ENCODE measurements at regions not wholly inside any gene's neighbourhood (a gene's known extent, or its start where the extent isn't known, plus 50 kb on each side); places are given as distances from the start of the nearest gene placed in this dataset.

- WGBS, 2 donors: 46 to 59% methylated on average over 1 of the region's 1 CpG
- no peaks in the 10 kb centered on the region for H3K4me1 ChIP-seq (ENCODE audit: control insufficient read depth in 2 of 2, insufficient read depth in 2 of 2, low read length in 1 of 2)
- no peak overlapping the region for H3K27ac ChIP-seq (ENCODE audit: low read depth in 2 of 2, low read length in 1 of 2)
- H3K36me3 ChIP-seq (ENCODE audit: control insufficient read depth in 2 of 2, insufficient read depth in 2 of 2, low read length in 1 of 2): no peaks in the 10 kb centered on the region
- no peaks in the 10 kb centered on the region for H3K9me3 ChIP-seq (ENCODE audit: control insufficient read depth in 2 of 2, insufficient read depth in 1 of 2, low read depth in 1 of 2, low read length in 1 of 2)
- no peak overlapping the region for H3K4me3 ChIP-seq (ENCODE audit: low read depth in 1 of 2, low read length in 2 of 2)
- no peaks in the 10 kb centered on the region for H3K27me3 ChIP-seq (ENCODE audit: control insufficient read depth in 1 of 2, insufficient read depth in 2 of 2, low read length in 2 of 2)
Measured at GRCh38 chr1:68651115-68651514, 154.2 kb upstream of the DEPDC1 start.

DNA sequence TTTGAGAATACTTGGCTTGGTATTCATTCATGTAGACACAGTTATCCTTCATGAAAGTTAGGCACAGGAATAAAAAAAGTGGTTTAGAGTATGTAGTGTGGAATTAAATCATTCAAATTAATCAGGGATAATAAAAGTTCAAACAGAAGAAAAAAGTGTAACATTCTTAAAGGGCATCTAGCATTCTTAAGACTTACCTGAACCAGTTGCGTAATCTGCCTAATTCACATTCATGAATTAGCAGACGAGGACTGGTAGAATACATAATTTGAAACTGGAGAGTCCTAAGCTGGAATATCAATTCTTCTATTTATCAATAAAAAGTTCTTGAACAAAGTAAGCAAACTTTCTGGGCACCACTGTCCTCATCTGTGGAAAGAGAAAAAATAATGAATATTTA is 157.0 kb upstream of the DEPDC1 start:
- WGBS, 2 donors: 83 to 89% methylated on average over 2 of the region's 2 CpGs
- no peaks in the 10 kb centered on the region for H3K4me1 ChIP-seq (ENCODE audit: control insufficient read depth in 2 of 2, insufficient read depth in 2 of 2, low read length in 1 of 2)
- H3K27ac ChIP-seq (ENCODE audit: low read depth in 2 of 2, low read length in 1 of 2): no peak overlapping the region
- no peaks in the 10 kb centered on the region for H3K27me3 ChIP-seq (ENCODE audit: control insufficient read depth in 1 of 2, insufficient read depth in 2 of 2, low read length in 2 of 2)
- no peak overlapping the region for H3K4me3 ChIP-seq (ENCODE audit: low read depth in 1 of 2, low read length in 2 of 2)
- no peaks in the 10 kb centered on the region for H3K9me3 ChIP-seq (ENCODE audit: control insufficient read depth in 2 of 2, insufficient read depth in 1 of 2, low read depth in 1 of 2, low read length in 1 of 2)
- H3K36me3 ChIP-seq (ENCODE audit: control insufficient read depth in 2 of 2, insufficient read depth in 2 of 2, low read length in 1 of 2): no peaks in the 10 kb centered on the region

- Histone ChIP-seq H3K4me3 (ENCODE audit: low read depth in 1 of 2, low read length in 2 of 2) (no peak overlapping the region), H3K27me3 (ENCODE audit: control insufficient read depth in 1 of 2, insufficient read depth in 2 of 2, low read length in 2 of 2) (no peaks in the 10 kb centered on the region), H3K4me1 (ENCODE audit: control insufficient read depth in 2 of 2, insufficient read depth in 2 of 2, low read length in 1 of 2) (no peaks in the 10 kb centered on the region), H3K36me3 (ENCODE audit: control insufficient read depth in 2 of 2, insufficient read depth in 2 of 2, low read length in 1 of 2) (no peaks in the 10 kb centered on the region), H3K27ac (ENCODE audit: low read depth in 2 of 2, low read length in 1 of 2) (no peak overlapping the region), H3K9me3 (ENCODE audit: control insufficient read depth in 2 of 2, insufficient read depth in 1 of 2, low read depth in 1 of 2, low read length in 1 of 2) (no peaks in the 10 kb centered on the region)
- WGBS, 2 donors: 53 to 76% methylated on average over 4 of the region's 4 CpGs
Measured at GRCh38 chr1:68673771-68674170, 176.9 kb upstream of the DEPDC1 start.

- H3K27ac ChIP-seq (ENCODE audit: low read depth in 2 of 2, low read length in 1 of 2): no peak overlapping the region
- H3K4me3 ChIP-seq (ENCODE audit: low read depth in 1 of 2, low read length in 2 of 2): no peak overlapping the region
- no peaks in the 10 kb centered on the region for H3K36me3 ChIP-seq (ENCODE audit: control insufficient read depth in 2 of 2, insufficient read depth in 2 of 2, low read length in 1 of 2)
- H3K9me3 ChIP-seq (ENCODE audit: control insufficient read depth in 2 of 2, insufficient read depth in 1 of 2, low read depth in 1 of 2, low read length in 1 of 2): no peaks in the 10 kb centered on the region
- H3K4me1 ChIP-seq (ENCODE audit: control insufficient read depth in 2 of 2, insufficient read depth in 2 of 2, low read length in 1 of 2): no peaks in the 10 kb centered on the region
- H3K27me3 ChIP-seq (ENCODE audit: control insufficient read depth in 1 of 2, insufficient read depth in 2 of 2, low read length in 2 of 2): no peaks in the 10 kb centered on the region
Measured at GRCh38 chr1:68675336-68675735, 178.5 kb upstream of the DEPDC1 start.

DNA sequence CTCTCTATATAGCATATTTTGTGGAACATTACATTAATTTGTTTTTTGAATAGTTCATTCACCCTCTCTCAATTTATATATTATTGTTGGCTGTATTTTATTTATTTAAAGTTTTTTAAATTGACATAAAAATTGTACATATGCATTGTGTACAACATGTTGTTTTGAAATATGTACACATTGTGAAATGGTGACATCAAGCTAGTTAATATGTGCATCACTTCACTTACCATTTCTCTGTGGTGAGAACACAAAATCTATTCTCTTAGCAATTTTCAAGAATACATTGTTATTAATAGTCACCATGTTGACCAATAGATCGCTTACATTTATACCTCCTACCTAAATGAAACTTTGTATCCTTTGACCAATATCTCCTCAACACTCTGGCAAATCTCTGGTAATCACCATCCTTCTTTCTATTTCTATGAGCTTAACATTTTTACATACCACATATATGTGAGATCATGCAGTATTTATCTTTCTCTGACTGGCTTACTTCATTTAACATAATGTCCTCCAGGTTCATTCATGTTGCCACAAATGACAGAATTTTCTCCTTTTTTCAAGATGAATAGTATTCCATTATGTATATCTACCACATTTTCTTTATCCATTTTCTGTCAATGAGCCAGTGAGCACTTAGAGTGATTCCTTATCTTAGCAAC is 180.9 kb upstream of the DEPDC1 start:
- no peaks in the 10 kb centered on the region for H3K9me3 ChIP-seq (ENCODE audit: control insufficient read depth in 2 of 2, insufficient read depth in 1 of 2, low read depth in 1 of 2, low read length in 1 of 2)

DNA sequence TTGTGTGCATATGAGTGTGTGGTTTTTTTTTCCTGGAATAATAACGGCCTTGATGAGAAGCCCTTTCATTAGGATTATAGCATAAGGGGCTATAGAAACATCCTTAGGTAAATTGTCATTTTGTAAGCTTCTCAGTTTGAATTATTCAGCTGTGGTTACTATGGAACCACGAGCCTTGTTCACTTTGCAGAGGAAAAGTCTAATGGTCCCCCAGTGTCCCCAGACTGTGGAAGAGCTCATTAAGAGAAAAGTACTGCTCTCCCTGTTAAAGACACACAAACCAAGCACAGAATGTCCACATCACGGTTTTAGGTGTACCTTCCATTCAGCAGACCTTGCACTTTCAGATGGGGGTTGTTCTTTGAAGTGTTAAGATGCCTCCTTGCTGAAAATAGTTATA is 199.3 kb upstream of the DEPDC1 start:
- no peaks in the 10 kb centered on the region for H3K36me3 ChIP-seq (ENCODE audit: control insufficient read depth in 2 of 2, insufficient read depth in 2 of 2, low read length in 1 of 2)
- no peaks in the 10 kb centered on the region for H3K4me1 ChIP-seq (ENCODE audit: control insufficient read depth in 2 of 2, insufficient read depth in 2 of 2, low read length in 1 of 2)
- H3K4me3 ChIP-seq (ENCODE audit: low read depth in 1 of 2, low read length in 2 of 2): no peak overlapping the region
- no peak overlapping the region for H3K27ac ChIP-seq (ENCODE audit: low read depth in 2 of 2, low read length in 1 of 2)
- 71 to 73% methylated on average over 3 of the region's 3 CpGs for WGBS, 2 donors
- H3K27me3 ChIP-seq (ENCODE audit: control insufficient read depth in 1 of 2, insufficient read depth in 2 of 2, low read length in 2 of 2): no peaks in the 10 kb centered on the region
- H3K9me3 ChIP-seq (ENCODE audit: control insufficient read depth in 2 of 2, insufficient read depth in 1 of 2, low read depth in 1 of 2, low read length in 1 of 2): no peaks in the 10 kb centered on the region

More for the DNA sequence above, 180.9 kb upstream of the DEPDC1 start:
- no peak overlapping the region for H3K4me3 ChIP-seq (ENCODE audit: low read depth in 1 of 2, low read length in 2 of 2)
- no peaks in the 10 kb centered on the region for H3K36me3 ChIP-seq (ENCODE audit: control insufficient read depth in 2 of 2, insufficient read depth in 2 of 2, low read length in 1 of 2)
- H3K27ac ChIP-seq (ENCODE audit: low read depth in 2 of 2, low read length in 1 of 2): no peak overlapping the region
- H3K27me3 ChIP-seq (ENCODE audit: control insufficient read depth in 1 of 2, insufficient read depth in 2 of 2, low read length in 2 of 2): no peaks in the 10 kb centered on the region
- WGBS, 2 donors: 83 to 95% methylated on average over 1 of the region's 1 CpG
- no peaks in the 10 kb centered on the region for H3K4me1 ChIP-seq (ENCODE audit: control insufficient read depth in 2 of 2, insufficient read depth in 2 of 2, low read length in 1 of 2)

- H3K9me3 ChIP-seq (ENCODE audit: control insufficient read depth in 2 of 2, insufficient read depth in 1 of 2, low read depth in 1 of 2, low read length in 1 of 2): no peaks in the 10 kb centered on the region
- no peak overlapping the region for H3K4me3 ChIP-seq (ENCODE audit: low read depth in 1 of 2, low read length in 2 of 2)
- H3K4me1 ChIP-seq (ENCODE audit: control insufficient read depth in 2 of 2, insufficient read depth in 2 of 2, low read length in 1 of 2): no peaks in the 10 kb centered on the region
- no peaks in the 10 kb centered on the region for H3K36me3 ChIP-seq (ENCODE audit: control insufficient read depth in 2 of 2, insufficient read depth in 2 of 2, low read length in 1 of 2)
- no peaks in the 10 kb centered on the region for H3K27me3 ChIP-seq (ENCODE audit: control insufficient read depth in 1 of 2, insufficient read depth in 2 of 2, low read length in 2 of 2)
- H3K27ac ChIP-seq (ENCODE audit: low read depth in 2 of 2, low read length in 1 of 2): no peak overlapping the region
- 34 to 54% methylated on average over 2 of the region's 2 CpGs for WGBS, 2 donors
Measured at GRCh38 chr1:68703921-68704354, 207.1 kb upstream of the DEPDC1 start.

GRCh38 chr1:68704800-68705443 is 208.0 kb upstream of the DEPDC1 start:
- Histone ChIP-seq H3K4me1 (ENCODE audit: control insufficient read depth in 2 of 2, insufficient read depth in 2 of 2, low read length in 1 of 2) (no peaks in the 10 kb centered on the region), H3K9me3 (ENCODE audit: control insufficient read depth in 2 of 2, insufficient read depth in 1 of 2, low read depth in 1 of 2, low read length in 1 of 2) (peaks cover 2 to 3% of the 10 kb centered on the region in 2 donors), H3K4me3 (ENCODE audit: low read depth in 1 of 2, low read length in 2 of 2) (no peak overlapping the region), H3K36me3 (ENCODE audit: control insufficient read depth in 2 of 2, insufficient read depth in 2 of 2, low read length in 1 of 2) (no peaks in the 10 kb centered on the region), H3K27me3 (ENCODE audit: control insufficient read depth in 1 of 2, insufficient read depth in 2 of 2, low read length in 2 of 2) (no peaks in the 10 kb centered on the region), H3K27ac (ENCODE audit: low read depth in 2 of 2, low read length in 1 of 2) (no peak overlapping the region)
- 47 to 48% methylated on average over 2 of the region's 2 CpGs for WGBS, 2 donors

GRCh38 chr1:68705466-68705865 is 208.6 kb upstream of the DEPDC1 start:
- H3K4me3 ChIP-seq (ENCODE audit: low read depth in 1 of 2, low read length in 2 of 2): no peak overlapping the region
- no peaks in the 10 kb centered on the region for H3K36me3 ChIP-seq (ENCODE audit: control insufficient read depth in 2 of 2, insufficient read depth in 2 of 2, low read length in 1 of 2)
- peaks cover 5 to 6% of the 10 kb centered on the region in 2 donors for H3K9me3 ChIP-seq (ENCODE audit: control insufficient read depth in 2 of 2, insufficient read depth in 1 of 2, low read depth in 1 of 2, low read length in 1 of 2)
- H3K27me3 ChIP-seq (ENCODE audit: control insufficient read depth in 1 of 2, insufficient read depth in 2 of 2, low read length in 2 of 2): no peaks in the 10 kb centered on the region
- H3K4me1 ChIP-seq (ENCODE audit: control insufficient read depth in 2 of 2, insufficient read depth in 2 of 2, low read length in 1 of 2): no peaks in the 10 kb centered on the region
- H3K27ac ChIP-seq (ENCODE audit: low read depth in 2 of 2, low read length in 1 of 2): no peak overlapping the region
